AG04450 (cell line): ENCODE measurements at regions not wholly inside any gene's neighbourhood (a gene's known extent, or its start where the extent isn't known, plus 50 kb on each side); places are given as distances from the start of the nearest gene placed in this dataset.

Experiments used
- CTCF ChIA-PET: fragments of 300-600, 350-600 bp; formaldehyde crosslinking; extraction: SDS; loops from one replicate; lab custom pipeline; 2022; ENCODE audit warnings: antibody characterized with exemption, inconsistent platforms; lab: Charles Lee
- POLR2A ChIA-PET: fragments of 350-600 bp; formaldehyde crosslinking; extraction: SDS; loops from one replicate; lab custom pipeline; 2021; ENCODE audit warnings: antibody characterized with exemption, inconsistent platforms; lab: Yijun Ruan, JAX
- DNase-seq: peaks from one replicate; pipeline ENCODE4 v3.0.0-alpha.2; 2011; ENCODE audit warnings: low read depth, low spot score
- H3K27ac ChIP-seq: one replicate; pipeline ENCODE4 v1.5.1; 2012; ENCODE audit warnings: low read depth, low read length, control low read depth
- H3K27me3 ChIP-seq: one replicate; pipeline ENCODE4 v1.6.0; 2012; ENCODE audit warnings: low read length; ENCODE audit not compliant: control insufficient read depth, insufficient read depth
- H3K4me3 ChIP-seq: 2 replicates; pipeline ENCODE4 v1.5.1; 2011; ENCODE audit warnings: mild to moderate bottlenecking, low read depth, low read length, control low read depth
- H3K9me3 ChIP-seq: 2 replicates; pipeline ENCODE4 v1.5.1; 2012; ENCODE audit warnings: low read length; ENCODE audit not compliant: control insufficient read depth, insufficient read depth
- TF ChIP-seq, protein P1 (sequence below): IDR thresholded peaks from 2 replicates; pipeline ENCODE4 v1.5.1; 2011; ENCODE audit warnings: low read depth, low read length, control low read depth, inconsistent platforms

DNA sequence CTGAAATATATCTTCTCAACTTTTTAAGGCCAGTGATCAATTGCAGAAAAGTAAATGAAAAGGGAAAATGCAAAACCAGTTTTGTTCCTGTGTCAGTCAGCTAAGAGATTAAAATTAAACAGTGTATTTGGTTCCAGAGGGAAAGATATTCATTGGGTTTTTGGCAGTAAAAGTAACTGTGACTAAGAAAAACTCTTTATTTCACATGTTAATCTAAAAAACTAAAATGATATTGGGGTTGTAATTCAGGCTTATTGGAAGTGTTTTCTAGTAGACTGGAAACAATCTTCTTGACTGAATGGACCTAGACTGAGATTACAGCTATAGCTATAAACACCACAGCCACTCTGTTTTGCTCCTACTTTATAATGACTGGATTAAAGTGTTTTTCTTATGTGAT lies 413.9 kb downstream of the ADGRL2 start:
- TF ChIP-seq, protein P1, sequence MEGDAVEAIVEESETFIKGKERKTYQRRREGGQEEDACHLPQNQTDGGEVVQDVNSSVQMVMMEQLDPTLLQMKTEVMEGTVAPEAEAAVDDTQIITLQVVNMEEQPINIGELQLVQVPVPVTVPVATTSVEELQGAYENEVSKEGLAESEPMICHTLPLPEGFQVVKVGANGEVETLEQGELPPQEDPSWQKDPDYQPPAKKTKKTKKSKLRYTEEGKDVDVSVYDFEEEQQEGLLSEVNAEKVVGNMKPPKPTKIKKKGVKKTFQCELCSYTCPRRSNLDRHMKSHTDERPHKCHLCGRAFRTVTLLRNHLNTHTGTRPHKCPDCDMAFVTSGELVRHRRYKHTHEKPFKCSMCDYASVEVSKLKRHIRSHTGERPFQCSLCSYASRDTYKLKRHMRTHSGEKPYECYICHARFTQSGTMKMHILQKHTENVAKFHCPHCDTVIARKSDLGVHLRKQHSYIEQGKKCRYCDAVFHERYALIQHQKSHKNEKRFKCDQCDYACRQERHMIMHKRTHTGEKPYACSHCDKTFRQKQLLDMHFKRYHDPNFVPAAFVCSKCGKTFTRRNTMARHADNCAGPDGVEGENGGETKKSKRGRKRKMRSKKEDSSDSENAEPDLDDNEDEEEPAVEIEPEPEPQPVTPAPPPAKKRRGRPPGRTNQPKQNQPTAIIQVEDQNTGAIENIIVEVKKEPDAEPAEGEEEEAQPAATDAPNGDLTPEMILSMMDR: no peak
- Histone ChIP-seq H3K27me3 (no peaks in the 10 kb centered on the region), H3K4me3 (no peak overlapping the region), H3K27ac (no peak overlapping the region), H3K9me3 (no peaks in the 10 kb centered on the region)
- no peak for DNase-seq
- CTCF ChIA-PET: no interaction called here
- POLR2A ChIA-PET: no interaction called here

DNA sequence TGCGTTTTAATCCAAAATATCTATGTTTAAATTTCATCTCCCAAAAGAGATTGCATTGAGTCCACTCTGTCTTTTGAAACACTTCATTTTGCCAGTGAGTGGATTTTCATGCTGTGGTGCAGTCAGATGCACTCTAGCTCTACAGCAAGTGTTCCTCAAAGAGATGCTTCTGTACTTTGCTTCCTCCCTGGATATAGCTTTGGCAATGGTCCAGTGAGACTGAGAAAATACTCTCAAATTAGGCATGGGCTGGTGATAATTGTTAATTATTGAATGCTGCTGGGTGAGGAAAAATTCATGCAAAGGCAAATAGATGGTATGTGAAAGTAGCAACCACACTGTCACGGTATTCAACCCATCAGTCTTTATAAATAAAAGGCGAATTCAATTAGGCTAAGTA lies 396.9 kb downstream of the ADGRL2 start:
- ChIA-PET CTCF (no interaction called here), POLR2A (no interaction called here)
- TF ChIP-seq, protein P1: no peak
- Histone ChIP-seq H3K4me3 (no peak overlapping the region), H3K9me3 (no peaks in the 10 kb centered on the region), H3K27me3 (no peaks in the 10 kb centered on the region), H3K27ac (no peak overlapping the region)
- no peak for DNase-seq

DNA sequence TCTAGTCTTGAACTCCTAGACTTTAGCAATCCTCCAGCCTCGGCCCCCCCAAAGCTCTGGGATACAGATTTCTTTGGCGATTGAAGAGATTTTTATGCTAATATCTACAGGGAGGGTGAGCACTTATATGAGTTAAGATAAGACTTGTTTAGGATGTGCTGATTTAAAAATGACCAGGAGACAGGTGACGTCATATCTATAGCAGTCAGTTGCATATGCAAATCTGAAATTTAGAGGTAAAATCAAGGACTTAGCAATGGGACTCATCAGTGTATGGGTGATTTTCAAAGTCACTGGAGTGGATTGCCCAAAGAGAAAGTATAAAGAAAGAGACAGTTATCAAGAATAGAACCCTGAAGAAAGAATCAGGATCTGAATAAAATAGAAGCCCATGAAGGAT lies 394.5 kb downstream of the ADGRL2 start:
- no peak for DNase-seq
- CTCF ChIA-PET: no interaction called here
- TF ChIP-seq, protein P1: no peak
- Histone ChIP-seq H3K27me3 (no peaks in the 10 kb centered on the region), H3K9me3 (no peaks in the 10 kb centered on the region), H3K4me3 (no peak overlapping the region), H3K27ac (no peak overlapping the region)
- POLR2A ChIA-PET: no interaction called here

DNA sequence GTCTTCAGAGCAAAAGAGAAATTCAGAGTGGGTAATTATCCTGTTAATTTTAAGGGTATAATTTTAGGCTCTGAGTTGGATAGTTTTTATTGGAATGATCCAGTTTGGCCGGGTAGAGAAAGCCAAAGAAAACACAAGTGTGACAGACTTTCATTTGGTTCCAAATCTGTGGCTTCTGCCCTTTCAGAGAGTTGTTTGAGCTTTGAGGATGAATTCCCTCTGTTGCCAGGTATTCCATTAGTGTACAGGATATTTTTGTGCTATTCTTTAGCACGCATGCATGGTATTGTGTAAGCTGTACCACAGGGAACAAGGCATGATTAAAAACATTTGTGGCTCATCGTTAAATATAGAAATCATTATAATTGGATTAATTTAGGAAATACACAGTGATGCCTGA lies 384.4 kb downstream of the ADGRL2 start:
- Histone ChIP-seq H3K9me3 (no peaks in the 10 kb centered on the region), H3K27me3 (no peaks in the 10 kb centered on the region), H3K4me3 (no peak overlapping the region), H3K27ac (no peak overlapping the region)
- DNase-seq: no peak
- POLR2A ChIA-PET: no interaction called here
- CTCF ChIA-PET: no interaction called here
- TF ChIP-seq, protein P1: no peak

DNA sequence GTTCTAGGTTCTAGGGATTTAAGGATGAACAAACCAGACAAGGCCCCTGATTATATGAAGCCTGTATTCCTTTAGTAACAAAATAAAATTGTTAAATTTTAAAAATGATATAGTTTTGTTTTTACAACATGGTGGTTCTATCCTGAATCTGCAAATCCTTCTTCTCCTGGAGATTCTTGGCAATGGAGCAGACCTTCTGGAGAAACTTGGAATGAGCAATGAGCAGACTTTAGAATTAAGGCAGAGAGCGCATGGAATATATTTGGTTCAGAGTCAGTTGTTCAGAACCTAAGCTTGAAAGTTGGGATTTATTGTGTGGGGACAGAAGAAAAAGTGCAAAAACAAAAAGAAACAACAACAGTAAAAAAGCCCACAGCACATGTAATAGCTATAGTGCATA lies 381.1 kb downstream of the ADGRL2 start:
- Histone ChIP-seq H3K9me3 (no peaks in the 10 kb centered on the region), H3K27ac (no peak overlapping the region), H3K27me3 (no peaks in the 10 kb centered on the region), H3K4me3 (no peak overlapping the region)
- POLR2A ChIA-PET: no interaction called here
- CTCF ChIA-PET: interaction anchor here (0.6 kb wide), 1 partner anchor 203 kb away, joined by 4 read pairs; no protein-coding TSS in a partner anchor
- TF ChIP-seq, protein P1: no peak
- DNase-seq: no peak
